Endothelial cell of umbilical vein (primary cell): ENCODE measurements at regions not wholly inside any gene's neighbourhood (a gene's known extent, or its start where the extent isn't known, plus 50 kb on each side); places are given as distances from the start of the nearest gene placed in this dataset.

Experiments
- BruUV-seq: library from RNA; stranded (reverse); fragments of 400-500 nt; replicated peaks from 2 replicates; lab custom pipeline; 2021; lab: Mats Ljungman, UMichigan
- CTCF ChIA-PET: fragments of 300-600, 350-600 bp; sonication (Branson Sonifier 250); formaldehyde crosslinking; loops from one replicate; lab custom pipeline; 2021; ENCODE audit warnings: antibody characterized with exemption, inconsistent platforms; lab: Charles Lee
- POLR2A ChIA-PET: fragments of 300-600, 350-600 bp; sonication (Branson Sonifier 250); formaldehyde crosslinking; loops from one replicate; lab custom pipeline; 2021; ENCODE audit warnings: antibody characterized with exemption, inconsistent platforms; lab: Charles Lee
- DNase-seq: peaks from one replicate; pipeline ENCODE4 v3.0.0-alpha.2; 2011; ENCODE audit warnings: low read depth, low spot score
- FAIRE-seq: peaks from 2 replicates; lab custom pipeline; 2011; peaks lifted over from hg19 to GRCh38; lab: Jason Lieb, UNC
- H2AFZ ChIP-seq: 2 replicates; pipeline ENCODE4 v1.6.0; 2012; ENCODE audit warnings: low read depth, low read length, control low read depth, inconsistent platforms
- H3K27ac ChIP-seq: 2 replicates; pipeline ENCODE4 v1.5.1; 2011; ENCODE audit warnings: low read depth, mild to moderate bottlenecking, control low read depth, low read length, moderate library complexity; ENCODE audit not compliant: insufficient read depth
- H3K27me3 ChIP-seq, 2 experiments: 2 replicates each; pipeline versions ENCODE4 v1.6.0 to v1.6.1; 2011; ENCODE audit warnings: low read length in 2 of 2, mixed read lengths in 1 of 2; ENCODE audit not compliant: control insufficient read depth in 2 of 2, insufficient read depth in 2 of 2
- H3K36me3 ChIP-seq, 2 experiments: 2 replicates in 1 of 2; 3 replicates in 1 of 2; pipeline ENCODE4 v1.5.1; 2011; ENCODE audit warnings: low read length in 2 of 2, mild to moderate bottlenecking in 1 of 2, moderate library complexity in 1 of 2; ENCODE audit not compliant: control insufficient read depth in 2 of 2, insufficient read depth in 2 of 2; ENCODE audit errors: extremely low read depth in 1 of 2
- H3K4me1 ChIP-seq: 3 replicates; pipeline ENCODE4 v1.5.1; 2011; ENCODE audit warnings: mild to moderate bottlenecking, low read length; ENCODE audit not compliant: control insufficient read depth, insufficient read depth; ENCODE audit errors: extremely low read depth
- H3K4me2 ChIP-seq: 2 replicates; pipeline ENCODE4 v1.6.1; 2011; ENCODE audit warnings: low read length, control low read depth, mixed read lengths; ENCODE audit not compliant: insufficient read depth
- H3K4me3 ChIP-seq, 3 experiments: fragments of 200-600 bp in 1 of 3; sonication (generic), shearing (Covaris generic) in 1 of 3; replicated peaks in 1 of 3; 2 replicates each; pipeline ENCODE4 v1.5.1; 2011 to 2016; ENCODE audit warnings: control low read depth in 3 of 3, low read length in 3 of 3, mild to moderate bottlenecking in 2 of 3, inconsistent platforms in 1 of 3, low read depth in 1 of 3, moderate library complexity in 1 of 3; ENCODE audit not compliant: insufficient read depth in 1 of 3
- H3K79me2 ChIP-seq: 2 replicates; pipeline ENCODE4 v1.6.0; 2012; ENCODE audit warnings: low read length, inconsistent platforms; ENCODE audit not compliant: control insufficient read depth, insufficient read depth
- H3K9ac ChIP-seq: replicated peaks from 2 replicates; pipeline ENCODE3; 2011; ENCODE audit warnings: low read length, control low read depth; ENCODE audit not compliant: insufficient read depth; ENCODE audit errors: extremely low read depth
- H3K9me1 ChIP-seq: replicated peaks from 3 replicates; pipeline ENCODE4 v1.6.0; 2011; ENCODE audit warnings: mild to moderate bottlenecking, low read length; ENCODE audit not compliant: control insufficient read depth, insufficient read depth; ENCODE audit errors: extremely low read depth
- H3K9me3 ChIP-seq: replicated peaks from 2 replicates; pipeline ENCODE4 v1.5.1; 2012; ENCODE audit warnings: low read length, inconsistent platforms; ENCODE audit not compliant: control insufficient read depth, insufficient read depth
- H4K20me1 ChIP-seq: replicated peaks from 2 replicates; pipeline ENCODE3; 2011; ENCODE audit warnings: mild to moderate bottlenecking, low read length; ENCODE audit not compliant: control insufficient read depth, insufficient read depth; ENCODE audit errors: extremely low read depth
- CTCF ChIP-seq, 2 donors: IDR thresholded peaks; 1 replicate in 1 of 2; 2 replicates in 1 of 2; pipeline ENCODE4 v1.5.1; 2011; ENCODE audit warnings: low read length in 2 of 2, mild to moderate bottlenecking in 2 of 2, moderate library complexity in 2 of 2, control low read depth in 1 of 2, inconsistent platforms in 1 of 2, low read depth in 1 of 2; ENCODE audit not compliant: insufficient read depth in 1 of 2; ENCODE audit errors: extremely low read depth in 1 of 2
- EZH2 ChIP-seq: IDR thresholded peaks from 2 replicates; pipeline ENCODE4 v1.6.1; 2012; ENCODE audit warnings: borderline replicate concordance, low read depth, mild to moderate bottlenecking, moderate library complexity, low read length, inconsistent platforms; ENCODE audit not compliant: severe bottlenecking
- FOS ChIP-seq: IDR thresholded peaks from 2 replicates; pipeline ENCODE4 v1.6.1; 2011; ENCODE audit warnings: mild to moderate bottlenecking, low read length, moderate library complexity, borderline replicate concordance; ENCODE audit not compliant: insufficient read depth
- GATA2 ChIP-seq: IDR thresholded peaks from 2 replicates; pipeline ENCODE4 v1.7.0; 2011; ENCODE audit warnings: low read depth, mild to moderate bottlenecking, moderate library complexity, mixed read lengths, low read length; ENCODE audit not compliant: insufficient read length, insufficient read depth
- JUN ChIP-seq: IDR thresholded peaks from 2 replicates; pipeline ENCODE4 v1.6.1; 2011; ENCODE audit warnings: borderline replicate concordance, low read depth; ENCODE audit not compliant: insufficient read length, insufficient read depth
- MAX ChIP-seq: IDR thresholded peaks from 2 replicates; pipeline ENCODE4 v1.6.1; 2011; ENCODE audit not compliant: insufficient read depth, insufficient read length
- MYC ChIP-seq: IDR thresholded peaks from one replicate; pipeline ENCODE4 v1.6.1; 2011; ENCODE audit warnings: mild to moderate bottlenecking, low read depth, low read length
- POLR2A ChIP-seq: IDR thresholded peaks from 2 replicates; pipeline ENCODE4 v1.6.1; 2012; ENCODE audit warnings: low read depth, mild to moderate bottlenecking, control low read depth, low read length
- POLR2AphosphoS5 ChIP-seq: IDR thresholded peaks from 2 replicates; pipeline ENCODE4 v1.6.1; 2012; ENCODE audit warnings: low read depth, mild to moderate bottlenecking, control low read depth, low read length, moderate library complexity; ENCODE audit not compliant: insufficient read depth
- dilution Hi-C: fragments of 300-500 bp; cut with MboI; formaldehyde crosslinking; loops from one replicate; pipeline ENCODE4 v1.15.0; 2019; ENCODE audit warnings: low sequenced_read_pairs; ENCODE audit not compliant: extremely low pct_ligation_motif_present
- intact Hi-C: fragments of 100-400 bp; cut with micrococcal nuclease; formaldehyde crosslinking; loops from one replicate; pipeline ENCODE4 v1.10.0; 2022

DNA sequence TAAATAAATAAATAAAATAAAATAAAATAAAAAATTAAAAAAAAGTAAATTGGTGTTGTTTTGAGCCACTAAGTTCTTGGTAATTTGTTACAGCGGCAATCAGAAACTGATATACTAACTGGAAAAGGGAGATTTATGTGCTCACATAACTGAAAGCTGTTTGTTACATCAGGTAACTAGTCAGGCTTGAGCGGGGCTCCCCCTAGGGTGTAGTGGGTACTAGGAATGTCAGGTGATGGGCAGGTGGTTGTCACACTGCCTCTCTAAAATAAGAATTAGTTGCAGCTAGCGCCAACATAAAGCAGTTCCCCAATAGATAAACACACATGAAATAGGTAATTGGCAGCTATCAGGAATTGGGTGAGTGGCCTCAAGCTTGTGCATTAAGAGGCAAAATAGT is 1336.9 kb downstream of the XPNPEP1 start:
- Histone ChIP-seq H3K4me1 (no peaks in the 10 kb centered on the region), H4K20me1 (no peaks in the 10 kb centered on the region), H2AFZ (no peak overlapping the region), H3K9me3 (peaks cover 3% of the 10 kb centered on the region), H3K27ac (no peak overlapping the region), H3K36me3 (no peaks in the 10 kb centered on the region), H3K27me3 (no peaks in the 10 kb centered on the region), H3K4me2 (no peak overlapping the region), H3K9me1 (no peaks in the 10 kb centered on the region), H3K9ac (no peak overlapping the region), H3K79me2 (no peaks in the 10 kb centered on the region), H3K4me3 (no peak overlapping the region)
- TF ChIP-seq EZH2, result no peak
- TF ChIP-seq POLR2A, result no peak
- TF ChIP-seq MYC, result no peak
- no peak for TF ChIP-seq CTCF (IDR thresholded peaks at IDR 0.05; ENCODE audit: extremely low read depth in 1 of 2, insufficient read depth in 1 of 2, low read depth in 1 of 2, low read length in 2 of 2)
- TF ChIP-seq FOS, result no peak
- no peak for TF ChIP-seq POLR2AphosphoS5
- no peak for TF ChIP-seq JUN
- TF ChIP-seq MAX, result no peak
- TF ChIP-seq GATA2, result no peak
- dilution Hi-C loops, result no loop called here
- DNase-seq (no peak), FAIRE-seq (no peak)
- BruUV-seq, result no TSS peak
- POLR2A ChIA-PET, result no interaction called here
- intact Hi-C loops, result no loop called here
- CTCF ChIA-PET, result no interaction called here
